NOMO-1 (cell line): ENCODE measurements at regions not wholly inside any gene's neighbourhood (a gene's known extent, or its start where the extent isn't known, plus 50 kb on each side); places are given as distances from the start of the nearest gene placed in this dataset.

Source experiments
- DNase-seq, 2 experiments: peaks; one replicate each; lab custom pipeline; 2025; ENCODE audit not compliant: unreplicated experiment in 2 of 2; lab: John Stamatoyannopoulos, UW

- no peak for DNase-seq
Observed at GRCh38 chr22:49042877-49043859, 784.5 kb downstream of the BRD1 start.

GRCh38 chr22:49042066-49042465 lies 785.6 kb downstream of the BRD1 start:
- DNase-seq: no peak

DNA sequence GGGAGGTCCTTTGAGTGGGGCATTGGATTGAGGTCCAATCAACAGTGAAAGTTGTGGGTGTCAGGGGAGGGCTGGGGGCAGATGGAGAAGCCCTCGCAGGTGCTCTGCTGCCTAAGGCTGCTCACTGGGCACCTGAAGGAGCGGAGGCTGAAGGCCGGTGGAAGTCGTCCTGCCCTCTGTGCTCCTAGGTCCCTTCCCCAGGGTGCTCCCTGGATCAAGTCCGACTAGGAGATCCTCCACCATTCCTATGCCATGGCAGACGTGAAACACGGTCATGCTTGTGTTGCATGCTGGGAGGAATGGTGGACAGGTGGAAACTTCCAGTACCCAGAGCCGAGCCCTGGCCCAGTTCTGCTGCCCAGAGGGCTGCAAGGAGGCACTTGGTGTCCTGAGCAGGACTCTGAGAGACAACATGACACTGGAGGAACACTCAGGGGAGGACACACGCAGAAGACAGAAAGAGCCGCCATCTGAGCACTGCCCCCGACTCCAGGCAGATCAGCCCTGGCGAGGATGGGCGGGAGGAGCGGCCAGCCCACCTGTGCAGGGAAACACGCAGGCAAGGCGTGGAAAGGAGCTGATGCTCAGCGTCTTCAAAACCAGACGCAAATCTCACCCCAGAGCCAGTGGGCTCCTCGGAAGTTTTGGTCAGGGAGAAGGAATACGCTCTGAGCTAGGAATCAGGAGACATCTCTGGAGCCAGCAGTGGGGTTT lies 786.8 kb downstream of the BRD1 start:
- DNase-seq: no peak

GRCh38 chr22:49040111-49040510 lies 787.6 kb downstream of the BRD1 start:
- no peak for DNase-seq

DNA sequence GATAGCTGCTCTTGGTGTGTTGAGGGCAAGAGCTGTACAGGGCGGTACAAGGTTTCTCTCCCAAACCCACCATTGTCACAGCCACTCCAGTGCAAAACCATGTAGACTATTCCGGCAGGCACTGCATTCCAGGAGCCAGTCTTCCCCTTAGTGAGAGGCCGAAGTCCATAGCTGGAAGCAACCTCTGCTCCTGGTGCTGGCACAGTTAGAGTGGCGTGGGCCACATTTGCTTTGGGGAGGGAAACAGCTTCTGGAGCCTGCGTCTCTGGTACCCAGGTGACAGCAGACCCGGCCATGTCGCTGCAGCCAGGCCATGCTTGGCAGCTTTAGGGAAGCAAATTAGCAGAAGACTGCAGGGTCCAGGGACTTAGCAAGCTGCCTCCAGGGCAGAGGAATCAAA lies 788.0 kb downstream of the BRD1 start:
- DNase-seq: no peak

DNA sequence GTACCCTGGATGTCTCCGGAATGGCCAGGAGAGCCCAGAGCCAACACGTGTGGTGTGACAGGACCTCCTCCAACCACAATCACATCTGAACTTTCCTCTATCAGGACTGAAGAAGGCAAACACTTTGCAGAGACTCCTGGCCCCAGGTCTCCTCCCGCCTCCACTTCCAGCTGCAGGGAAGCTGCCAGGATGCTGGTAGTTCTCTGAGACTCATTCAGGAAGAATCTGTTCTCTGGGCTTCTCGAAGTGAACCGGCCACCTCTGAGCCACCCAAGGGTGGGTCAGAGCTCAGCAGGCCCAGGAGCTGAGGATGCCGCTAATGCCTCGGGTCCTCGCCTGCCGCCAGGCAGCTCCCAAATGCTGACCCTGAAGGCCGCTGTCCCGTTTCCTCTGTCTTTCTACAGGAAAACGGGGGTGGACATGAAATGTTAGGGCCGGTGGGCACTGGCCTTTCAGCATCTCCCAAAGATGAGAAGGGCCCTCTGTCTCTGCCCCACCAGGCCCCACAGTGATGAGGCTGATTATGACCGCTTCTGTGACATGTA lies 789.9 kb downstream of the BRD1 start:
- DNase-seq: no peak

DNA sequence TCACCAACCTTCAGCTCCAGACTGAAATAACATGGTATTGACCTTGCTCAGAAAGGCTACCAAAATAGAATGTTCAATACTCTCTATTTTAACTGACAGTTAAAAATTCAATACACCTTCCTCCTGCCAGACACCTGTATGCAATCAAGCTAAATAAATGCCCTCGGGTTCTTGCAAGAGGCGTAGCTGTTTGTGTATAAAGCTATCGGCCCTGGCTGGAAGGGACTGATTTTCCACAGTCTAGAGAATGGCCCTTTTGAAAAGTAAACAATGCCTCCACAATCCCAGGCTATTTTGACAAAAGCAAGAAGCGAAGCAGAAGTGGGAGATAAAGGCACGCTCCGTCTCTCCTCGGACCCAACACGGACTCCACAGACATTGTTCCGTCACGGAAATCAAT lies 791.2 kb downstream of the BRD1 start:
- no peak for DNase-seq

GRCh38 chr22:49035818-49036457 lies 791.7 kb downstream of the BRD1 start:
- no peak for DNase-seq

GRCh38 chr22:49034836-49035817 lies 792.5 kb downstream of the BRD1 start:
- DNase-seq: no peak

- no peak for DNase-seq
Observed at GRCh38 chr22:49033616-49034015, 794.1 kb downstream of the BRD1 start.

GRCh38 chr22:49032821-49033220 lies 794.9 kb downstream of the BRD1 start:
- DNase-seq: no peak

- DNase-seq: no peak
Observed at GRCh38 chr22:49031746-49032330, 795.8 kb downstream of the BRD1 start.

- DNase-seq: no peak
Observed at GRCh38 chr22:49028111-49028510, 799.6 kb downstream of the BRD1 start.

GRCh38 chr22:49027368-49027670 lies 800.4 kb downstream of the BRD1 start:
- no peak for DNase-seq

DNA sequence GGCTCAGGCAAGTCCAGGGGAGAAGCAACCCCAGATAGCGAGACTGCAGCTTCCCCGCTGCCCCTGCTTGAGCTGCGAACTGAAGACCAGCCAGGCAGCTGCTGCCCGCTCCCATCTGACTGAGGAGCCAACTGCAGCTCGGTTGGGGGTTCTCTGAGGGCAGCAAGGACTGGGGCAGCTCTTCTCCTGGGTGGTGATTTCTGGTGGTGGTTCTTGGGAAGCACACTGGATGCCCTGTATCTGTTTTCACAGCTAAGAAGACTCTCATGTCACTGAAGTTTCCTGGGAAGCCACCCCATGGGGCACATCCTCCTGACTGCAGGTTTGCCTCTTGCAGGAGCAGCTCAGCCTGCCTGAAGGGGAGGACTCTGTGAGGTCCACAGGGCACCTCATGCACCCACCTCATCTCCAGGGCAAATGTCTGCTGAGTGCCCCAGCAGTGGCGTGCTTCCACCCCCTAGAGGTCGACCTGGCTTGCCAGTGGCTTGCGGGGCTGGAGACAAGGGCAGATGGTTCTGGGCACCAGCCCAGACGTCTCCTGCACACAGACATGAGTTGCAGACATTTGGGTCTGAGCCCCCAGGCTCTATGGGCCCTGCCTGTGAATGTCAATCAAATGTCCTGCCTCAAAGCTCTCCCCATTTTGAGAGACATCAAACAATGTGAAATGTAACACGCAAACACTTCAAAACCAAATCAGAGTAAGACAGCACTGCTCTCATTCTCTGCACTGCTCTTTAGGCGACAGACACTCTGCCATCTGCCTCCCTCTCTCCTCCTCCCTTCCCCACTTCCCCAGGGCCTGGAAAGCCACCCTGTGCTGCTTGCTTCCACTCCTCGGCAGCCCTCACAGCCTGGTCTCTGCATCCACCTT lies 800.9 kb downstream of the BRD1 start:
- DNase-seq: no peak

DNA sequence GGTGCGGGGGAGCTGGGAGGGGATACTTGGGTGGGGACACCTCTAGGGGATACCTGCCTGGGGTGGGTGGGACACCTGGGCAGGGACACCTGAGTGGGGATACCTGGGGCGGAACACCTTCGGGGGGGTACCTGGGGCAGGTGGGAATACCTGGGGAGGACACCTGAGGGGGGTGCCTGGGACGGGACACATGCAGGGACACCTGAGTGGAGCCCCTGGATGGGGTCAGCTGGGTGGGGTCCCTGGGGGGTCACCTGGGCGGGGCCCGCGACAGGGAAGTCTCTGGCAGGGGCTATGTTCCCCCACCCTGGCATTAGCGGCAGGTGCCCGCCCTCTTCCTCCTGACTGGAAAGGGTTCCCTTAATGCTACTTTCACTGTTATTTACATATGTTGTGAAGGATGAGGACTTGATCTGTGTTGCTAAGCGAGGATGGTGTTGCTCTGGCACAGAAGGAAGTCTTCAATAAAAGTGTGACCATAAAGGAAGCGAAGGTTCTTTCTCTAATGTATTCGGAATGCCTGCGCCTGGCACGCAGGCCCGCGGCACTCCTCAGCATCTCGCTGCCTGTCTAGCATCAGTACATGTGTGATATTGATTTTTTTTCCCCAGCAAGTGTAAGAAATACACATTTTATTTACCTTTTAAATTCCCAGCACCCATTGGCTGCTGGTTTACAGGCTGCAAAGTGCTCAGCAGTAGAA lies 801.7 kb downstream of the BRD1 start:
- DNase-seq: no peak

GRCh38 chr22:49024775-49025440 lies 802.8 kb downstream of the BRD1 start:
- DNase-seq: no peak
